KMS-11 (cell line): ENCODE measurements at regions not wholly inside any gene's neighbourhood (a gene's known extent, or its start where the extent isn't known, plus 50 kb on each side); places are given as distances from the start of the nearest gene placed in this dataset.

Source experiments
- H2AFZ ChIP-seq: fragments of 200-600 bp; sonication (generic); 2 replicates; pipeline ENCODE4 v1.6.1; 2016; ENCODE audit warnings: antibody characterized with exemption, mixed run types, low read depth
- H3K27ac ChIP-seq: fragments of 200-600 bp; sonication (generic); 2 replicates; pipeline ENCODE4 v1.6.1; 2016; ENCODE audit warnings: mild to moderate bottlenecking, mixed run types
- H3K27me3 ChIP-seq: fragments of 200-600 bp; sonication (generic); 2 replicates; pipeline ENCODE4 v1.6.1; 2017; ENCODE audit warnings: mild to moderate bottlenecking, low read depth, mixed run types, moderate library complexity; ENCODE audit not compliant: insufficient read depth
- H3K36me3 ChIP-seq: fragments of 200-600 bp; sonication (generic); 2 replicates; pipeline ENCODE4 v1.6.1; 2017; ENCODE audit warnings: mild to moderate bottlenecking, mixed run types; ENCODE audit not compliant: insufficient read depth
- H3K4me1 ChIP-seq: fragments of 200-600 bp; sonication (generic); 2 replicates; pipeline ENCODE4 v1.6.1; 2016; ENCODE audit warnings: mild to moderate bottlenecking, low read depth, mixed run types; ENCODE audit not compliant: poor library complexity, severe bottlenecking
- H3K4me2 ChIP-seq: fragments of 200-600 bp; sonication (generic); 2 replicates; pipeline ENCODE4 v1.7.0; 2016; ENCODE audit warnings: mild to moderate bottlenecking, mixed run types
- H3K4me3 ChIP-seq: fragments of 200-600 bp; sonication (generic); IDR thresholded peaks from 2 replicates; pipeline ENCODE4 v1.6.1; 2017; ENCODE audit warnings: low read depth, low read length, mixed read lengths; ENCODE audit not compliant: insufficient read depth
- H3K79me2 ChIP-seq: fragments of 200-600 bp; sonication (generic); 2 replicates; pipeline ENCODE4 v1.6.1; 2016; ENCODE audit warnings: low read depth, mixed run types; ENCODE audit not compliant: insufficient read depth
- H3K9ac ChIP-seq: fragments of 200-600 bp; sonication (generic); 2 replicates; pipeline ENCODE4 v1.6.1; 2016; ENCODE audit warnings: mild to moderate bottlenecking, mixed run types
- H4K20me1 ChIP-seq: fragments of 200-600 bp; sonication (generic); 2 replicates; pipeline ENCODE4 v1.6.1; 2016; ENCODE audit warnings: mild to moderate bottlenecking, mixed run types; ENCODE audit not compliant: insufficient read depth
- CTCF ChIP-seq: fragments of 200-600 bp; sonication (generic); conservative IDR thresholded peaks from 2 replicates; pipeline ENCODE4 v1.6.1; 2017; ENCODE audit warnings: low read depth, mild to moderate bottlenecking, antibody characterized with exemption, low read length, moderate library complexity, mixed read lengths

DNA sequence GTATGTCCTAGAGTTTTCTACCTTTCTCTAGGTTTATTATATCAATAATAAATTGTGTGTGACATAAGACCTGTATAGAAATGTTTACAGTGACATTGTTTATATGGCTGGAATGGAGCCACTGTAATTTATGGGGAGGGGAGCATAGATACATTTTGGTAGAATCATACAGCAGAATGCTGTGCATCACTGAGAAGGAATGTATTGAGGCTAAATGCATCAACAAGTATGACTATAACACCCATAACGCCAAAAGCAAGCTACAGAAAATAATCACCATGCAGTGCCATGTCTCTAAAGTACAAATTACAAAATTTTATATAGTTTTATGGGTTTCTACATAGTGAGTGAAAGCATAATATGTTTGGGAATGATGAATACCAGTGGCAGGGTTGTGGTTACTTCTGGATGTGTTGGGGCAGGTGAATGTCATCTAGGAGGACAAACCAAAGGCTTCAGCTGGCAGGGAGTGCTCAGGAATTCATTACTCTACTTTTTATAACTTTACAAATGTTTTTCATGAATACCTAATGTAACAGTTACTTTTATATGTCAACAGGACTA, 226.0 kb upstream of the NETO1 start:
- no peaks in the 10 kb centered on the region for H3K79me2 ChIP-seq
- no peak overlapping the region for H3K4me2 ChIP-seq
- no peaks in the 10 kb centered on the region for H3K27me3 ChIP-seq
- H3K4me1 ChIP-seq = no peaks in the 10 kb centered on the region
- TF ChIP-seq CTCF = no peak
- no peaks in the 10 kb centered on the region for H3K36me3 ChIP-seq
- no peak overlapping the region for H3K4me3 ChIP-seq
- H4K20me1 ChIP-seq = no peaks in the 10 kb centered on the region
- no peak overlapping the region for H2AFZ ChIP-seq
- no peak overlapping the region for H3K27ac ChIP-seq
- no peak overlapping the region for H3K9ac ChIP-seq

DNA sequence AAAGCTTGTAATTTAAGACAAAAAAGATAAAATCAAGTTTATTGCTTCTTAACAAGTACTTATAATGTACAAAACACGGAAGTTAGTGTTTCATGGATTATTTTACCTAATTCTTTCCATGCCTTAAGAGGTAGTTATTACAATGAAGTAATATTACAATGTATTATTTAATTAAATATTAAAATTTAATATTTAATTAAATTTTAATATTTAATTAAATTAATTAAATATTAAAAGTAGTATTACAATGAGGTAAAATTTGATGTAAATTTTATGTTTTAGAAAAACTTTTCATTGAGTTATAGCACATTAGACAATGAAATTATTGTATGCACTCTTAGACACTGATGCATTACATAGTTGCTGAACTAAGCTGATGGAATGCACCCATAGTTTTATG, 220.7 kb upstream of the NETO1 start:
- no peak overlapping the region for H2AFZ ChIP-seq
- H3K27ac ChIP-seq = no peak overlapping the region
- no peak overlapping the region for H3K9ac ChIP-seq
- no peak for TF ChIP-seq CTCF
- no peak overlapping the region for H3K4me3 ChIP-seq
- H3K4me2 ChIP-seq = no peak overlapping the region
- no peaks in the 10 kb centered on the region for H4K20me1 ChIP-seq
- H3K4me1 ChIP-seq = no peaks in the 10 kb centered on the region
- H3K79me2 ChIP-seq = no peaks in the 10 kb centered on the region
- H3K27me3 ChIP-seq = no peaks in the 10 kb centered on the region
- no peaks in the 10 kb centered on the region for H3K36me3 ChIP-seq

GRCh38 chr18:73087282-73087977, 219.6 kb upstream of the NETO1 start:
- no peak overlapping the region for H3K4me2 ChIP-seq

GRCh38 chr18:73079920-73080319, 212.1 kb upstream of the NETO1 start:
- Histone ChIP-seq H2AFZ (no peak overlapping the region), H3K27me3 (no peaks in the 10 kb centered on the region), H3K9ac (no peak overlapping the region), H3K4me2 (no peak overlapping the region), H3K4me1 (no peaks in the 10 kb centered on the region), H3K4me3 (no peak overlapping the region), H3K79me2 (no peaks in the 10 kb centered on the region), H3K27ac (no peak overlapping the region), H4K20me1 (no peaks in the 10 kb centered on the region), H3K36me3 (no peaks in the 10 kb centered on the region)
- TF ChIP-seq CTCF = no peak

More at GRCh38 chr18:73087282-73087977, 219.6 kb upstream of the NETO1 start:
- Histone ChIP-seq H3K4me1 (no peaks in the 10 kb centered on the region), H2AFZ (no peak overlapping the region), H3K27me3 (no peaks in the 10 kb centered on the region), H3K4me3 (no peak overlapping the region), H3K36me3 (no peaks in the 10 kb centered on the region), H3K27ac (no peak overlapping the region), H4K20me1 (no peaks in the 10 kb centered on the region), H3K9ac (no peak overlapping the region), H3K79me2 (no peaks in the 10 kb centered on the region)
- no peak for TF ChIP-seq CTCF
